Spleen (tissue), 11 donors: ENCODE measurements at regions not wholly inside any gene's neighbourhood (a gene's known extent, or its start where the extent isn't known, plus 50 kb on each side); places are given as distances from the start of the nearest gene placed in this dataset.

Source experiments
- DNase-seq: peaks from one replicate; pipeline ENCODE4 v3.0.0-alpha.2; 2020
- H3K27ac ChIP-seq, 8 donors: fragments of 200-600 bp; sonication (generic) in 7 of 8; 1 replicate in 4 of 8; 2 replicates in 4 of 8; pipeline versions ENCODE4 v1.5.0 to v1.8.0; 2016 to 2021; ENCODE audit warnings: inconsistent platforms in 4 of 8, mild to moderate bottlenecking in 4 of 8, moderate library complexity in 1 of 8
- H3K27me3 ChIP-seq, 7 donors: fragments of 200-600 bp; sonication (generic) in 6 of 7; replicated peaks in 1 of 7; 1 replicate in 4 of 7; 2 replicates in 3 of 7; pipeline versions ENCODE4 v1.5.0 to v1.8.0; 2016 to 2021; ENCODE audit warnings: inconsistent platforms in 3 of 7, mild to moderate bottlenecking in 1 of 7
- H3K36me3 ChIP-seq, 6 donors: fragments of 200-600 bp; sonication (generic) in 5 of 6; 1 replicate in 4 of 6; 2 replicates in 2 of 6; pipeline versions ENCODE4 v1.5.0 to v1.8.0; 2016 to 2021; ENCODE audit warnings: inconsistent platforms in 2 of 6
- H3K4me1 ChIP-seq, 6 donors: fragments of 200-600 bp; sonication (generic) in 5 of 6; 1 replicate in 3 of 6; 2 replicates in 3 of 6; pipeline versions ENCODE4 v1.5.0 to v1.8.0; 2016 to 2021; ENCODE audit warnings: inconsistent platforms in 3 of 6
- H3K4me3 ChIP-seq, 8 donors: fragments of 200-600 bp; sonication (generic) in 7 of 8; 1 replicate in 4 of 8; 2 replicates in 4 of 8; pipeline versions ENCODE4 v1.5.0 to v1.8.0; 2016 to 2021; ENCODE audit warnings: inconsistent platforms in 4 of 8, mild to moderate bottlenecking in 4 of 8, moderate library complexity in 2 of 8
- H3K9me3 ChIP-seq, 8 donors: fragments of 200-600 bp; sonication (generic) in 7 of 8; 1 replicate in 4 of 8; 2 replicates in 4 of 8; pipeline versions ENCODE4 v1.5.0 to v1.8.0; 2016 to 2021; ENCODE audit warnings: inconsistent platforms in 4 of 8
- CTCF ChIP-seq, 11 experiments: fragments of 200-600 bp in 7 of 11; fragments of 450-650 bp in 4 of 11; sonication (generic) in 4 of 11; IDR thresholded peaks in 8 of 11; conservative IDR thresholded peaks in 3 of 11; 1 replicate in 7 of 11; 2 replicates in 4 of 11; pipeline versions ENCODE4 v1.4.0 to v1.8.0; 2016 to 2021; ENCODE audit warnings: antibody characterized with exemption in 11 of 11, inconsistent platforms in 4 of 11, mild to moderate bottlenecking in 1 of 11
- POLR2A ChIP-seq, 3 donors: fragments of 450-650 bp; IDR thresholded peaks; one replicate each; pipeline ENCODE4 v1.5.1; 2017; ENCODE audit warnings: antibody characterized with exemption in 3 of 3, mild to moderate bottlenecking in 1 of 3
- POLR2AphosphoS5 ChIP-seq, 3 donors: sonication (generic); formaldehyde crosslinking; IDR thresholded peaks; one replicate each; pipeline ENCODE4 v1.5.1; 2017; ENCODE audit warnings: antibody characterized with exemption in 3 of 3
- WGBS, 5 donors: extraction: QIAGEN DNeasy Blood & Tissue Kit in 3 of 5; methylation state at CpG; one replicate each; pipeline versions ENCODE4 v1.1.5 to v1.1.7; 2013 to 2018; 5-methylcytosine and 5-hydroxymethylcytosine counted together
- intact Hi-C: fragments of 100-400 bp; cut with DNase I; formaldehyde crosslinking; loops from one replicate; pipeline ENCODE4 v1.15.0; 2023; ENCODE audit warnings: low total_unique reads
- donor health status: healthy with polysubstance abuse.
- donor health status: DM: no; HTN: no; CAD: no; lungs with moderate emphysema.
- donor health status: DM: no; HTN: no; CAD: no.
- donor health status: Bipolar disorder and iron deficiency.
- donor health status: healthy.
- donor health status: DM: no; HTN: no; CAD: no.
- donor health status: DM: yes; HTN: yes; CAD: no.

GRCh38 chr1:193774536-193775323, 588.3 kb upstream of the B3GALT2 start:
- no peak for DNase-seq
- 90 to 94% (median 91%) methylated on average over 2 of the region's 2 CpGs for WGBS, 5 donors
- Histone ChIP-seq H3K27me3 (no peaks in the 10 kb centered on the region), H3K4me1 (no peaks in the 10 kb centered on the region), H3K27ac (no peak overlapping the region), H3K4me3 (no peak overlapping the region), H3K36me3 (no peaks in the 10 kb centered on the region), H3K9me3 (peaks cover 0 to 17% (median 15%) of the 10 kb centered on the region in 8 donors)
- TF ChIP-seq CTCF (IDR thresholded peaks at IDR 0.05 in 8 of 11, conservative IDR thresholded peaks at IDR 0.05 in 3 of 11) (no peak), POLR2A (IDR thresholded peaks at IDR 0.05) (no peak), POLR2AphosphoS5 (IDR thresholded peaks at IDR 0.05) (no peak)
- intact Hi-C loops = no loop called here

GRCh38 chr1:193771596-193771995, 585.2 kb upstream of the B3GALT2 start:
- intact Hi-C loops = no loop called here
- DNase-seq = no peak
- Histone ChIP-seq H3K27ac (no peak overlapping the region), H3K27me3 (no peaks in the 10 kb centered on the region), H3K36me3 (no peaks in the 10 kb centered on the region), H3K4me1 (no peaks in the 10 kb centered on the region), H3K9me3 (peaks cover 0 to 17% (median 15%) of the 10 kb centered on the region in 8 donors), H3K4me3 (no peak overlapping the region)
- no peak for TF ChIP-seq POLR2AphosphoS5 (IDR thresholded peaks at IDR 0.05)
- no peak for TF ChIP-seq CTCF (IDR thresholded peaks at IDR 0.05 in 8 of 11, conservative IDR thresholded peaks at IDR 0.05 in 3 of 11)
- TF ChIP-seq POLR2A (IDR thresholded peaks at IDR 0.05) = no peak
- 85 to 94% (median 86%) methylated on average over 2 of the region's 2 CpGs for WGBS, 5 donors

GRCh38 chr1:193769651-193770050, 583.2 kb upstream of the B3GALT2 start:
- intact Hi-C loops = no loop called here
- Histone ChIP-seq H3K4me3 (no peak overlapping the region), H3K9me3 (no peaks in the 10 kb centered on the region), H3K36me3 (no peaks in the 10 kb centered on the region), H3K27ac (no peak overlapping the region), H3K4me1 (no peaks in the 10 kb centered on the region), H3K27me3 (no peaks in the 10 kb centered on the region)
- DNase-seq = no peak
- 86 to 95% (median 88%) methylated on average over 2 of the region's 2 CpGs for WGBS, 5 donors
- TF ChIP-seq POLR2AphosphoS5 (IDR thresholded peaks at IDR 0.05) (no peak), CTCF (IDR thresholded peaks at IDR 0.05 in 8 of 11, conservative IDR thresholded peaks at IDR 0.05 in 3 of 11) (no peak), POLR2A (IDR thresholded peaks at IDR 0.05) (no peak)

- Histone ChIP-seq H3K27me3 (no peaks in the 10 kb centered on the region), H3K27ac (no peak overlapping the region), H3K4me3 (no peak overlapping the region), H3K4me1 (no peaks in the 10 kb centered on the region), H3K9me3 (no peaks in the 10 kb centered on the region), H3K36me3 (no peaks in the 10 kb centered on the region)
- intact Hi-C loops = no loop called here
- WGBS, 5 donors = 88 to 94% (median 92%) methylated on average over 6 of the region's 6 CpGs
- DNase-seq = peak; percentile 32
- TF ChIP-seq CTCF (IDR thresholded peaks at IDR 0.05 in 8 of 11, conservative IDR thresholded peaks at IDR 0.05 in 3 of 11) (no peak), POLR2A (IDR thresholded peaks at IDR 0.05) (no peak), POLR2AphosphoS5 (IDR thresholded peaks at IDR 0.05) (no peak)
Observed at GRCh38 chr1:193767886-193768285, 581.5 kb upstream of the B3GALT2 start.
